GM18519 (cell line): ENCODE measurements at regions not wholly inside any gene's neighbourhood (a gene's known extent, or its start where the extent isn't known, plus 50 kb on each side); places are given as distances from the start of the nearest gene placed in this dataset.

Experiments
- ATAC-seq: cut with Tn5 transposase; IDR thresholded peaks from one replicate; pipeline ENCODE4 v1.9.1; 2021; ENCODE audit warnings: mild to moderate bottlenecking, moderate library complexity; ENCODE audit not compliant: unreplicated experiment, low FRiP score

DNA sequence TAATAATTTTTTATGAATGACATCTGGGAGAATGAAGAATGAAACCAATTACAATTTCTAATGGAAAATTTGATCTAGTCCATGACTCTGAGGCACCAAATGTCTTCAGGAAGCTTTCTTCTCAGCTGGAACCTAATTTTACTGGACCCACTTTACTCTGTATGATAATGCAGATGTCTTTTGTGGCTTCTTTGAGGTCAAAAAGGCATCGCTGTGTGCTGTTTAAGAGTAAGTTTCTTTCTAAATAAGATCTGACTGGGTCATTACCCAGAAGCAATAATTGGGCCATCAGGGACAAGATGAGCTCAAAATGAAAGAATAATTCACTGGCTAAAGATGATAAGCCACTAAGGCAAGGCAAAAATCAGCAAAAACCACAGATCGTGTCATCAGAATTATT is 633.4 kb downstream of the PSAT1 start:
- no peak for ATAC-seq

DNA sequence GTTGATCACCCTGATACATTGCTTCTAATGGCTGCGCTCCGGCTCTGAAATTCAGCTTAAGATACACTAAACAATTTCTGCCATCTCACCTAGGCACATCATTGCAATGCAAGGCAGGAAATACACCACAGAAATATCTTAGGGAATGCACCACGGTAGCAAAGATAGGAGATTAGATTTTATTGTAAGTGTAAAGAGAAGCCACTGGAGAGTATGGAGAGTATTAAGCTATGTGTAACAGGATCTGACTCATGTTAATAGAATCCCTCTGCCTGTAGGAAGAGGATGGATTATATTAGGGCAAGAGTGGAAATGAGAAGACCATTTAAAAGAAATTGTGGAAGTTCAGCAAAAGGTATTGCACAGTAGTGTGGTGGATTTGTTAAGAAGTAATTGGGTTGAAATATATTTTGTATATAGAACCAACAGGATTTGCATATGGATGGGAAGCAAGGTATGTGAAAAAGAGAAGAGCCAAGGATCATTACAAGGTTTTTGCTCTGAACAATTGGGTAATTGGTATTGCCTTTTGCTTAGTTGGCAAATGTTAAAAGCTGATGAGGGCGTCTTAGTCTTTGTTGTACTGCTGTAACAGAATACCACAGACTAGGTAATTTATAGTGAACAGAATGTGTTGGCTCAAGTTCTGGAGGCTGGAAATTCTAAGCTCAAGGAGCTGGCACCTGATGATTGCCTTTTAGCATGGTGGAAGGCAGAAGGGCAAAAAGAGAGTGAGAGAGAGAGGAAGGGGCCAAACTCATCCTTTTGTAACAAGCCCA is 636.1 kb downstream of the PSAT1 start:
- no peak for ATAC-seq

- no peak for ATAC-seq
These were observed 636.9 kb upstream of the TLE4 start for GRCh38 chr9:78934880-78935279.

DNA sequence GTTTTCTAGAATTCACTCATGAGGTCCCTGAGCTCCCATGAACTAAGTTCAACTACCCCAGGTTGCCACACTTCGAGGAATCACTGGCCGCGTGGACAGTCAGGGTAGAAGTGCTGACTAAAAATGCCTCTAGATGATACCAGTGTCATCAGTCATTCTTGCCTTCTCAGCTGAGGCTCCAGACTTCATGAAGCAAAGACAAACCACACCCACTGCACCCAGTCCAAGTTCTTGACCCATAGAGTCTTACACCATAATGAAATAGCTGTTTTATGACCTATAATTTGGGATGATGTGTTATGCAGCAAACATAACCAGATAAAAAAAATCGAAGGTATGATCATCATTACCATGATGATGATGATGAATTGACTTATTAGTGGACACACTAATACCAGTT is 632.9 kb upstream of the TLE4 start:
- ATAC-seq, result no peak

DNA sequence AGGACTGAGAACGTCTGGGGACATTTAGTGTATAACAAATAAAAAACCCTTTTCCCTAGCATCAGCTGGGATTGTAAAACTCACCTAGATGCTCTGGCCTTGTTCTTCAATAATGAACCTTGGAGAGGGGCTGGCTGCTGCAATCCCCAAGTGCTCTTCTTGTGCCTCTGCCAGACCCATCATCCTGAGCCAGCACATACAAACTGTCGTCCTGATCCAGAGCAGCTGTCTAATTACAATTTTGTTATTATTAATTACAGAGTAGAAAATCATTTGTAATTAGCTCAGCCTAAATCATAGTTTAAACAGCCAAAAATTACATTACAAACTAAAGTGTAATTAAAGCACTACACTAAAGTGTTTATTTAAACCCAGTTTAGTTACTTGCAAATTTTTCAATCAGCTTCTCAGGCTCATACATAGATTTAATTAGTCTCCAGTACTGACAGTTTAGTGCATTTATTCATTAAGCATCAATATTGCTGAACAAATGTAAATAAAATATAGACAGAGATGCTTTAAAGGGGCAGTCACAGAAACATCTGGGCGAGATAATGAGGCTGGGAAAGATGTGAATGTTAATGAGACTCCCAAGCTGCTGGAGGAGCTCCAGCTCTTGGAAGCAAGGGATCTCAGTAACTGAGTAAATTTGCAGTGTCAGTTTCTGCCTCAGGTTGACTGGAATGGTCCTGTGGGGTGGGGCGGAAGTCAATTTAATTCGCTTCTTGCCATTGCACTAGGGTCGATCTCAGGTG is 632.3 kb upstream of the TLE4 start:
- ATAC-seq, result no peak

- no peak for ATAC-seq
These were observed 631.5 kb upstream of the TLE4 start for GRCh38 chr9:78940121-78940855.

GRCh38 chr9:78954286-78954685 is 617.5 kb upstream of the TLE4 start:
- ATAC-seq, result no peak

DNA sequence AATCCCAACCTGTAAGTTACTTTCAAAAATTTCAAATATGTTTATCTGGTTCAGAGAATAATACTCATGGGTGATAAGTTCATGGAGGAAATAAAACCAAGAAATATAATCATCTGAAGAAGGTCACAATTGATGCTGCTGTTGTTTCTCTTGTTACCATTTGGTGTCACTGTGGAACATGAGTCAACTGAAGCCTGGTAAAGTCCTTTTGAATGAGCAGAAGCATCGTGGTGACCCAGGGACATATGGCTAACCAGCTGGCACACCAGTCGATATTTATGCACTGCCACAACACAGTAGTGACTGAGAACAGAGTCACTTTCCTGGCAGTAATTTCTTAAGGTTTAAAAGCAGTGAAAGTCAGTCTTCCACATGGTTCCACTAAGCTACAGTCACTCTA is 612.9 kb upstream of the TLE4 start:
- no peak for ATAC-seq

DNA sequence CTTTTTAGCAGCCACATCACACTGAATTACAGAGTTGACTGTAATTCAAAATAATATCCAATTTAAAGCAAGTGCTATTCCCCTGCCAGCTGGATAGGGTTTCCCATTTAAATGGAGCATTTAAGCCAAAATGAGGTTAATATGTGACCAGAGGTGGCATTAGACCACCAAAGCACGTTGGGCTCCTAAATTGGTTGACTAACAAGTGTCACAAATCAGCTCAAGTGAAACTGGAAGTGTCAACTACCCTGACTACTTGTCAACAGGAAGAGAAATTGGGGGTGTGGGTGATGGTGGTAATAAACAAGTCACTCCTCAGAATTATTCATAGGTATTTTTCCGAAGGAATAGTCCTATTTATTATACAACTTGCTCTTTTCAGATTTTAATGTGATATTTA is 609.6 kb upstream of the TLE4 start:
- no peak for ATAC-seq

GRCh38 chr9:78963911-78964310 is 607.9 kb upstream of the TLE4 start:
- no peak for ATAC-seq

DNA sequence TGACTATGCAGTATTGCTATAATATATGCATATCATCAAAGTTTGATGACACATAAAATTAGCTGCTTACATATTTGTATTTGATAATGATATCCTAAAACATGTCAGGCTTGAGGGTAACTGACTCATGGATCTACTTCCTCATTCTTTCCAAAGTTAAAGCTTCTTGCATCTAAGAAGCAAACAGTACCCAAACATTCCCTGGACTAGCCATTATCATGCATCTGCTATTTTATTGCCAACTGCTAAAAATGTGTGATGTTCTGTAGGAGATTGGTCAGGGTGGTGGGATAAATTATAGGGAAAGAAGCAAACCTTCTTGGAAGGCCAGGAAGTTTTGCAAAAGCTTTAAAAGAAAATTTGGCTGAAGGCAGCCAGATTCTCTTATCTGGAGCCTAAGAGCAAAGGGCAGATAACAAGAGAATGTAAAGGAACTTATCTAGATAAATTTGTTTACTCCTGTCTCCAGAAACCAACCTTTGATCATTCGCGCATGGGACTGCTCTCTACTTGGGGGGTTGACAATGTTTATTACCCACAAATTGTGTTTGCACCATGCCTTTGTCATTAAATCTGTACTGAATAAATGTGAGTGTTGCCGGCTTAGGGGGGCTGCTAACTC is 604.1 kb upstream of the TLE4 start:
- no peak for ATAC-seq

DNA sequence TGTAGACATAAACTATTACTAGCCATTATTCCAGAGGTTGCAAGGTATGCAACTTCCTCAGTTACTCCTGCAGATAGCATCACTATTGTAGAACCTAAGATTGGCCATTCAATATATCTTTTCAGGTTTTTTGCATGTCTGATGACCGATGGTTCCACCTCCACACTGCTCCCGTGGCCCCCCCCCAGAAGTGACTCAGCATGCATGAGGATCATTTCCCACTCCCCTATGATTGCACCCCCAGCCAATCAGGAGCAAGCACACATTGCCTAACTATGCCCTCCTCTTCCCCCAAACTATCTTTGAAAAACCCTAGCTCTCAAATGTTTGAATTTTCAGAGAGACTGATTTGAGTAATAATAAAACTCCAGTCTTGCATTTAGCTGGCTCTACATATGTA is 601.4 kb upstream of the TLE4 start:
- ATAC-seq, result no peak

- no peak for ATAC-seq
These were observed 600.2 kb upstream of the TLE4 start for GRCh38 chr9:78971540-78971939.

DNA sequence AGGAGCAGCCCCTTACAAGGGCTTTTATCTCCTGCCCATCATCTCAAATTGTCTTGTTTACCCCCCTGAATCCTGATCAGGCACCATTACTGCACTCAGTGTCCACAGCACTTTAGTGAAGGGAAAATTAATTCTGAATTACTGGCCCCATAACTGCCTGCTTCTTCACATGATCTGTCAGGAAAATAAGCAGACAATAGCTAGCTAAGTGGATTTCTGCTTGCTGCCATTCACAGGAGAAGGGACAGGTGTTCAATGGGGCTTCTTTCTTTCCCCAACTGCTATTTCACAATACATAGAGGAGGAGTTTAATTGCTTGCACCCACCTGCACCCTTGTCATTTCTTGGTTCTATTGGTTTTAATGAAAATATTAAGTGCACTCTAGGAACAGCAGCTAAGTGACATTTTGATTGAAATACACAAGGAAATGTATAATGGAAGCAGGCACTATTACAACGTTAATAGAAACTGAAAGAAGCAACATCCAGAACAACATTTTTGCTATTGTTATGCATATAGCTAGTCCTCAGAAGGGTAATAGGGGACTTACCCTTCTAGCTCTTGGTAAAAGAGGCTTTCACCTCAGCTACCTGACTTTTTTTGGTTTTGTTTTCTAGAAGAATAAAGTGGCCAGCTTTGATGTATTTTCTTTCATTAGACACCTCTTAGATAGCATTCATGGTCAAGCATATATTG is 599.3 kb upstream of the TLE4 start:
- ATAC-seq, result no peak

DNA sequence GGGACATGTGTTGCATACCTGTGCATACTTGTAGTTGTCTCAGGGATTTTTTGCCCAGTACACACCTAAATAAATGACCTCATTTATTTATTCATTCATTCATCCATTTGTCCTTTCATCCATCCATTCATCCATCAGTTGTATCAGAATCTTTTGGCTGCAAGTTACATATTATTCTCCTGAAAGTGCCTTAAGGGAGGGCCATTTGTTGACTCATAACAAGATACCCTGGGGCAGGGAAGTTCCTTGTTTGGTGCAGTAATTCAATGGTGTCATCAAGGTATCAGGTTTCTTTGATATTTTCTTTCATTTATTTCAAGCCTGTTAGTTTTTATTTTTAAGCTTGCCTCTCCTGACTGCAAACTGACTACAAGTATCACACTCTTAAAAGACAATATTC is 597.9 kb upstream of the TLE4 start:
- no peak for ATAC-seq

DNA sequence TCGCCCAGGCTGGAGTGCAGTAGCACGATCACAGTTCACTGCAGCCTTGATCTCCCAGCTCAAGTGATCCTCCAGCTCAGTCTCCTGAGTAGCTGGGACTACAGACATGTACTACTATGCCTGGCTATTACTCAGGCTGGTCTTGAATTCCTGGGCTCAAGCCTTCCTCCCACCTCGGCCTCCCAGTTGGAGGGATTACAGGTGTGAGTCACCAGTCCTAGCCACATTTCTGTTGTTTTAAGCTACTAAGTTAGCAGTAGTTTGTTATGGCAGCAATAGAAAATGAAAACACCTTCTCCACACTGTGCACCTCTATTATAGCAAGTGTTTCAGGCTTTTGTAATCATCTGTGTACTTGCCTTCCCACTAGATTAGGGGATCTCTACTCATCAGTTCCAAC is 588.9 kb upstream of the TLE4 start:
- no peak for ATAC-seq

DNA sequence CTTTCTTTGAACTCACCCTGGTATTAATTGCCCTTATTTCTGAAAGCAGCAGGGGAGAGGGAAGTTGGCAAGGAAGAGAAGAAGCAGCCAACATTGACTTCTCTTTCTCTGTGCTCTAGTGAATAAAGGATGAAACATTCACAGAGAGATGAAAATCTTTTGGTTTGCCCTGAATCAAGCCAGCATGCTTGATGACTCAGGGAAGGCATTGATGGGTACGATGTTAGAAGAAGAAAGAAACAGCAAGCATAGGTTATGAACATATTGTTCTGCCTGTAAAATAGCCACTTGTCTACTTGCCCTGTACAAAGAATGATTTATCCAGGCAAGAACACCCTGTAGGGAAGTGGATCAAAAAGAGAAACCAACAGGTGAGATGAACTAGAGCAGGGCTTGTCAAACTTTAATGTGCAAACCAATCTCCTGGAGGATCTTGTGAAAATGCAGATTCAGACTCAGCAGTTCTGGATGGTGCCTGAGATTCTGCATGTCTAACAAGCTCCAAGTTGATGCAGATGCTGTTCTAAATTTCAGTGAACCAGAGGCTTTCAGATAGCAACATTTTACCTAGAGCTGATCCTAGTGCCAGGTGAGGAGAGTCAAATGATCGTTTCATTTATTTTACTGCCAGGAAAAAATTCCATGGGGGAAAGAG is 586.6 kb upstream of the TLE4 start:
- ATAC-seq, result no peak

DNA sequence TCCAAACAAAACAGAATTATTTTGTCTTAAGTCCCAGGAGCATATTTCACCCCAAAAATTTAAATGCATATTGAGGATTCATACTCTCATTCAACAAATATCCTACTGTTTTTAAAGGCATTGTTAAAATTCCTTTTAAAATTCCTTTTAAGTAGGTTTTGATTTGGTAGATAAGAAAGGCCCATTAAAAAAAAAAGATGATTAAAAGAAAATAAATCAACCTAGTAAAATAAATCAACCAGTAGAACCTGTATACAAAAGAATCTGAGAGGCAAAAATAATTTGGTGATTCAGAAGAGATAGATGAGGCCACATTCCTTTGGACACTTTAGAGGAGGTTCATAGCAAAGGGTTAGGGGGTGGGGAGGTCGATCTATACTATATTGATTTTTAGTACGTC is 585.3 kb upstream of the TLE4 start:
- ATAC-seq, result no peak

DNA sequence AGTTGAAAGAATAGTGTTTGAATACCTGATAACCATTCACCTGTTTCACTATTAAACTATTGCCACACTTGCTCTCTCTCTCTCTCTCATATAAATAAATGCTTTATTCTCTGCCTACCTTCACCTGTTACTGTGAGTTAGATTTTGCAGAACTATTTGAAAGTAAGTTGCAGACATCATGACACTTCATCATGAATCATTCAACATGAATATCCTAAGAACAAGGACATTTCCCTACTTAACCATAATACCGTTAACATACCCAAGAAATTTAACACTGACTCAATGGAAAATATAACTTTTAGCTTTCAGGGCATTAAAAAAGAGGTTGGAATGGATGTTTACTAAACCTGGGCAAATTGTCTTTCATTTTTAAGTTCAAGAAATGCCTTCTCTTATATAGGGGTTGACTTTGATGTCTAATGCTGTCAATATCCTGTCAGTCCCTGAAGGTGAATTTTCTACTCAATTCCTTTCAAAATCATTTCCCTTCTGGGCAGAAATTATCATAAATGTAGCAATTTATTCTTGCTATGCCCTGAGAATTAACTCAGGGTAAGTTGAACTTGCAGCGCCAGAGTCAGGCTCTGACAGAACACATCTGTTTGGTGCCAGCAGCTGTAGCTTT is 582.6 kb upstream of the TLE4 start:
- no peak for ATAC-seq

GRCh38 chr9:78994471-78994870 is 577.3 kb upstream of the TLE4 start:
- no peak for ATAC-seq
